HG03095 (cell line): ENCODE measurements at regions not wholly inside any gene's neighbourhood (a gene's known extent, or its start where the extent isn't known, plus 50 kb on each side); places are given as distances from the start of the nearest gene placed in this dataset.

Experiments used
- ATAC-seq: cut with Tn5 transposase; IDR thresholded peaks from one replicate; pipeline ENCODE4 v1.9.1; 2021; ENCODE audit warnings: moderate library complexity; ENCODE audit not compliant: unreplicated experiment

- ATAC-seq: no peak
Measured at GRCh38 chrX:69110116-69110530, 55.1 kb downstream of the PJA1 start.

- no peak for ATAC-seq
Measured at GRCh38 chrX:69109706-69110105, 55.5 kb downstream of the PJA1 start.

GRCh38 chrX:69109036-69109663, 56.1 kb downstream of the PJA1 start:
- ATAC-seq: no peak

GRCh38 chrX:69107747-69108401, 57.4 kb downstream of the PJA1 start:
- no peak for ATAC-seq

GRCh38 chrX:69107231-69107739, 58.0 kb downstream of the PJA1 start:
- ATAC-seq: no peak

- no peak for ATAC-seq
Measured at GRCh38 chrX:69104756-69105434, 60.4 kb downstream of the PJA1 start.

GRCh38 chrX:69103539-69103938, 61.7 kb downstream of the PJA1 start:
- no peak for ATAC-seq

GRCh38 chrX:69102612-69103194, 62.5 kb downstream of the PJA1 start:
- ATAC-seq: no peak

GRCh38 chrX:69101683-69102251, 63.5 kb downstream of the PJA1 start:
- ATAC-seq: no peak

- ATAC-seq: no peak
Measured at GRCh38 chrX:69100478-69100877, 64.8 kb downstream of the PJA1 start.

GRCh38 chrX:69097451-69098236, 67.6 kb downstream of the PJA1 start:
- ATAC-seq: no peak

GRCh38 chrX:69096963-69097362, 68.3 kb downstream of the PJA1 start:
- no peak for ATAC-seq

GRCh38 chrX:69094977-69095669, 70.1 kb downstream of the PJA1 start:
- ATAC-seq: no peak

GRCh38 chrX:69093960-69094871, 71.0 kb downstream of the PJA1 start:
- peak; percentile 59 for ATAC-seq

- no peak for ATAC-seq
Measured at GRCh38 chrX:69090022-69090421, 75.2 kb downstream of the PJA1 start.

GRCh38 chrX:69089203-69089602, 76.0 kb downstream of the PJA1 start:
- ATAC-seq: no peak

GRCh38 chrX:69088171-69088938, 76.9 kb downstream of the PJA1 start:
- ATAC-seq: no peak

GRCh38 chrX:69085826-69086225, 79.4 kb downstream of the PJA1 start:
- ATAC-seq: no peak
